ENCODE measurements at regions not wholly inside any gene's neighbourhood (a gene's known extent, or its start where the extent isn't known, plus 50 kb on each side); places are given as distances from the start of the nearest gene placed in this dataset.

DNA sequence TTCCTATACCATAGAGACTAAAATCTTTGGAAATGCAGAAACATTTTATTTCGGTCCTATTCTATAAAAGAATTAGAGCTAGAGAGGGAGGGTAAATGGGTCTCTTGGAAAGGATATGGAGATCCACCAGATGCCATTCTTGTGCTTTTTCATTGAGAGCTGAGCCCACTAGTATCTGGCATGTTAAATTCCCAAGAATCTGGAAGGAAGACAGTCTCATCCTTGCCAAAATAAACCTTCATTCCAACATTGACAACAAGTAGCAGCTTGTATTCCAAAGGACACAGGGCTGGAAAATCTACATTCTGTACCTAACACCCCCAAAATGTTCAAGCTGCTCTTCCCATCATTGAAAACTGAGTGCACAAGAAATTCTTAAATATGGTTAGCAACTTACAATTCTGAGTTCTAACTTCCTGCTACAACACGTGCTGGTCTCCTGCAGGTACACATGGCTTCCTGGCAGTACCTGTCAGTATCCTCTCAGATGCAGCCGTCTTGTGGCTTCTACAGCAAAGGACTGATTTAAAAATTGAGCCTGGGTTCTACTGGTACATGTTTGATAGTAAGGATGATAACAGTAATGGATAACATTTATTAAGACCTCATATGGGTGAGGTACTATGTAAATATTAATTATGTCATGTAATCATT is 348.1 kb downstream of the SV2B start:
- no peak for TF ChIP-seq SRF (IDR thresholded peaks at IDR 0.05; ENCODE audit: low read depth)
- TF ChIP-seq ZNF274 (IDR thresholded peaks at IDR 0.05; ENCODE audit: low read depth, low read length): no peak
- TF ChIP-seq EZH2phosphoT487 (IDR thresholded peaks at IDR 0.05; ENCODE audit: borderline replicate concordance): no peak
- TF ChIP-seq, protein P1, sequence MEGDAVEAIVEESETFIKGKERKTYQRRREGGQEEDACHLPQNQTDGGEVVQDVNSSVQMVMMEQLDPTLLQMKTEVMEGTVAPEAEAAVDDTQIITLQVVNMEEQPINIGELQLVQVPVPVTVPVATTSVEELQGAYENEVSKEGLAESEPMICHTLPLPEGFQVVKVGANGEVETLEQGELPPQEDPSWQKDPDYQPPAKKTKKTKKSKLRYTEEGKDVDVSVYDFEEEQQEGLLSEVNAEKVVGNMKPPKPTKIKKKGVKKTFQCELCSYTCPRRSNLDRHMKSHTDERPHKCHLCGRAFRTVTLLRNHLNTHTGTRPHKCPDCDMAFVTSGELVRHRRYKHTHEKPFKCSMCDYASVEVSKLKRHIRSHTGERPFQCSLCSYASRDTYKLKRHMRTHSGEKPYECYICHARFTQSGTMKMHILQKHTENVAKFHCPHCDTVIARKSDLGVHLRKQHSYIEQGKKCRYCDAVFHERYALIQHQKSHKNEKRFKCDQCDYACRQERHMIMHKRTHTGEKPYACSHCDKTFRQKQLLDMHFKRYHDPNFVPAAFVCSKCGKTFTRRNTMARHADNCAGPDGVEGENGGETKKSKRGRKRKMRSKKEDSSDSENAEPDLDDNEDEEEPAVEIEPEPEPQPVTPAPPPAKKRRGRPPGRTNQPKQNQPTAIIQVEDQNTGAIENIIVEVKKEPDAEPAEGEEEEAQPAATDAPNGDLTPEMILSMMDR (IDR thresholded peaks at IDR 0.05 in 2 of 3, conservative IDR thresholded peaks at IDR 0.05 in 1 of 3; ENCODE audit: borderline replicate concordance in 1 of 3, insufficient read depth in 1 of 3, low read depth in 2 of 3, low read length in 2 of 3): no peak
- TF ChIP-seq, protein P2, sequence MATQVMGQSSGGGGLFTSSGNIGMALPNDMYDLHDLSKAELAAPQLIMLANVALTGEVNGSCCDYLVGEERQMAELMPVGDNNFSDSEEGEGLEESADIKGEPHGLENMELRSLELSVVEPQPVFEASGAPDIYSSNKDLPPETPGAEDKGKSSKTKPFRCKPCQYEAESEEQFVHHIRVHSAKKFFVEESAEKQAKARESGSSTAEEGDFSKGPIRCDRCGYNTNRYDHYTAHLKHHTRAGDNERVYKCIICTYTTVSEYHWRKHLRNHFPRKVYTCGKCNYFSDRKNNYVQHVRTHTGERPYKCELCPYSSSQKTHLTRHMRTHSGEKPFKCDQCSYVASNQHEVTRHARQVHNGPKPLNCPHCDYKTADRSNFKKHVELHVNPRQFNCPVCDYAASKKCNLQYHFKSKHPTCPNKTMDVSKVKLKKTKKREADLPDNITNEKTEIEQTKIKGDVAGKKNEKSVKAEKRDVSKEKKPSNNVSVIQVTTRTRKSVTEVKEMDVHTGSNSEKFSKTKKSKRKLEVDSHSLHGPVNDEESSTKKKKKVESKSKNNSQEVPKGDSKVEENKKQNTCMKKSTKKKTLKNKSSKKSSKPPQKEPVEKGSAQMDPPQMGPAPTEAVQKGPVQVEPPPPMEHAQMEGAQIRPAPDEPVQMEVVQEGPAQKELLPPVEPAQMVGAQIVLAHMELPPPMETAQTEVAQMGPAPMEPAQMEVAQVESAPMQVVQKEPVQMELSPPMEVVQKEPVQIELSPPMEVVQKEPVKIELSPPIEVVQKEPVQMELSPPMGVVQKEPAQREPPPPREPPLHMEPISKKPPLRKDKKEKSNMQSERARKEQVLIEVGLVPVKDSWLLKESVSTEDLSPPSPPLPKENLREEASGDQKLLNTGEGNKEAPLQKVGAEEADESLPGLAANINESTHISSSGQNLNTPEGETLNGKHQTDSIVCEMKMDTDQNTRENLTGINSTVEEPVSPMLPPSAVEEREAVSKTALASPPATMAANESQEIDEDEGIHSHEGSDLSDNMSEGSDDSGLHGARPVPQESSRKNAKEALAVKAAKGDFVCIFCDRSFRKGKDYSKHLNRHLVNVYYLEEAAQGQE (IDR thresholded peaks at IDR 0.05; ENCODE audit: low read depth): no peak
- no peak for TF ChIP-seq SIN3A (IDR thresholded peaks at IDR 0.05; ENCODE audit: low read depth)
- TF ChIP-seq, protein P3, sequence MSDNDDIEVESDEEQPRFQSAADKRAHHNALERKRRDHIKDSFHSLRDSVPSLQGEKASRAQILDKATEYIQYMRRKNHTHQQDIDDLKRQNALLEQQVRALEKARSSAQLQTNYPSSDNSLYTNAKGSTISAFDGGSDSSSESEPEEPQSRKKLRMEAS (IDR thresholded peaks at IDR 0.05): no peak
- no peak for TF ChIP-seq ZFX (IDR thresholded peaks at IDR 0.05)
- TF ChIP-seq, protein P4, sequence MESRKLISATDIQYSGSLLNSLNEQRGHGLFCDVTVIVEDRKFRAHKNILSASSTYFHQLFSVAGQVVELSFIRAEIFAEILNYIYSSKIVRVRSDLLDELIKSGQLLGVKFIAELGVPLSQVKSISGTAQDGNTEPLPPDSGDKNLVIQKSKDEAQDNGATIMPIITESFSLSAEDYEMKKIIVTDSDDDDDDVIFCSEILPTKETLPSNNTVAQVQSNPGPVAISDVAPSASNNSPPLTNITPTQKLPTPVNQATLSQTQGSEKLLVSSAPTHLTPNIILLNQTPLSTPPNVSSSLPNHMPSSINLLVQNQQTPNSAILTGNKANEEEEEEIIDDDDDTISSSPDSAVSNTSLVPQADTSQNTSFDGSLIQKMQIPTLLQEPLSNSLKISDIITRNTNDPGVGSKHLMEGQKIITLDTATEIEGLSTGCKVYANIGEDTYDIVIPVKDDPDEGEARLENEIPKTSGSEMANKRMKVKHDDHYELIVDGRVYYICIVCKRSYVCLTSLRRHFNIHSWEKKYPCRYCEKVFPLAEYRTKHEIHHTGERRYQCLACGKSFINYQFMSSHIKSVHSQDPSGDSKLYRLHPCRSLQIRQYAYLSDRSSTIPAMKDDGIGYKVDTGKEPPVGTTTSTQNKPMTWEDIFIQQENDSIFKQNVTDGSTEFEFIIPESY (IDR thresholded peaks at IDR 0.05; ENCODE audit: extremely low read depth, insufficient replicate concordance, low read length): no peak
- no peak for TF ChIP-seq CBX3 (IDR thresholded peaks at IDR 0.05; ENCODE audit: low read depth)
- TF ChIP-seq SP1 (IDR thresholded peaks at IDR 0.05; ENCODE audit: low read depth): no peak
- no peak for TF ChIP-seq YY1 (IDR thresholded peaks at IDR 0.05; ENCODE audit: extremely low read depth, insufficient replicate concordance, low read depth, low read length)
- no peak for TF ChIP-seq TCF7L2 (IDR thresholded peaks at IDR 0.05; ENCODE audit: borderline replicate concordance, extremely low read depth, insufficient read depth, insufficient read length)
- no peak for TF ChIP-seq CEBPB (IDR thresholded peaks at IDR 0.05; ENCODE audit: low read depth)
- TF ChIP-seq ELF1 (IDR thresholded peaks at IDR 0.05; ENCODE audit: borderline replicate concordance, low read depth): no peak
- TF ChIP-seq FOSL1 (IDR thresholded peaks at IDR 0.05; ENCODE audit: low read depth): no peak
- no peak for TF ChIP-seq RAD21 (IDR thresholded peaks at IDR 0.05; ENCODE audit: low read depth)
- Histone ChIP-seq H3K9me2 (ENCODE audit: insufficient read depth) (no peaks in the 10 kb centered on the region), H2AFZ (ENCODE audit: low read depth, low read length, poor library complexity, severe bottlenecking) (no peak overlapping the region), H3K27ac (ENCODE audit: low read depth, low read length) (no peak overlapping the region), H3K79me2 (ENCODE audit: insufficient read depth, low read length) (no peaks in the 10 kb centered on the region), H3K36me3 (ENCODE audit: control insufficient read depth in 1 of 2, insufficient read depth in 2 of 2, low read length in 2 of 2) (no peaks in the 10 kb centered on the region), H3K27me3 (ENCODE audit: insufficient read depth, low read length) (peaks cover 8% of the 10 kb centered on the region; the same call in 1 of the 2 replicates), H3K4me2 (ENCODE audit: low read length) (no peak overlapping the region), H3K4me3 (replicated peaks in 1 of 2; ENCODE audit: low read depth in 1 of 2, low read length in 2 of 2) (no peak overlapping the region), H3K4me1 (ENCODE audit: control insufficient read depth in 1 of 2, insufficient read depth in 2 of 2, low read length in 2 of 2) (no peaks in the 10 kb centered on the region), H3K9me3 (ENCODE audit: control insufficient read depth in 1 of 2, insufficient read depth in 1 of 2, low read depth in 1 of 2, low read length in 2 of 2) (no peaks in the 10 kb centered on the region), H4K20me1 (ENCODE audit: insufficient read depth) (no peaks in the 10 kb centered on the region), H3K9ac (ENCODE audit: low read length) (no peak overlapping the region)
- ChIA-PET RAD21 (ENCODE audit: low non-redundant PET in 1 of 2, low total read pairs in 2 of 2, uncharacterized antibody in 2 of 2, unreplicated experiment in 2 of 2) (no interaction called here), CTCF (no interaction called here), POLR2A (no interaction called here)
- intact Hi-C loops (cut with micrococcal nuclease): no loop called here
- no TSS peak for BruUV-seq (replicated peaks)
- ATAC-seq: no peak
- DNase-seq (ENCODE audit: low read depth, low spot score): no peak

Measured in HCT116 (cell line).